ENCODE measurements at regions not wholly inside any gene's neighbourhood (a gene's known extent, or its start where the extent isn't known, plus 50 kb on each side); places are given as distances from the start of the nearest gene placed in this dataset.

GRCh38 chr4:180641495-180641894, 1601.7 kb upstream of the TENM3 start:
- Histone ChIP-seq H3K9me3 (ENCODE audit: low read depth, low read length, poor library complexity, severe bottlenecking) (no peaks in the 10 kb centered on the region), H3K36me3 (ENCODE audit: insufficient read depth, low read length, poor library complexity, severe bottlenecking) (no peaks in the 10 kb centered on the region), H3K27ac (ENCODE audit: low read depth, low read length, poor library complexity, severe bottlenecking) (no peak overlapping the region), H3K27me3 (replicated peaks; ENCODE audit: insufficient read depth, low read depth, low read length, poor library complexity) (no peaks in the 10 kb centered on the region), H3K4me1 (ENCODE audit: insufficient read depth, low read length, poor library complexity, severe bottlenecking) (peaks cover 16% of the 10 kb centered on the region), H3K4me3 (ENCODE audit: low read depth, low read length, poor library complexity, severe bottlenecking) (no peak overlapping the region)
- no TSS peak for BruUV-seq (replicated peaks)
- POLR2A ChIA-PET (ENCODE audit: low non-redundant PET), result interaction anchor here (0.7 kb wide), 1 partner anchor 1729 kb away, joined by 3 read pairs; no protein-coding TSS in a partner anchor
- peak; percentile 33 for DNase-seq (ENCODE audit: low spot score)
- intact Hi-C loops (cut with micrococcal nuclease; ENCODE audit: unreplicated experiment), result loop anchor here (2.0 kb wide), 1 partner anchor 193 kb away; no protein-coding TSS in a partner anchor
- CTCF ChIA-PET, result no interaction called here
- no peak for TF ChIP-seq EZH2 (IDR thresholded peaks at IDR 0.05; ENCODE audit: borderline replicate concordance, low read depth, low read length, poor library complexity, severe bottlenecking)
- TF ChIP-seq CTCF (conservative IDR thresholded peaks at IDR 0.05; ENCODE audit: low read depth, low read length), result peak; percentile 49; the same call in 1 of the 2 replicates

GRCh38 chr4:180642732-180643131, 1600.5 kb upstream of the TENM3 start:
- DNase-seq (ENCODE audit: low spot score), result no peak
- BruUV-seq (replicated peaks), result no TSS peak
- CTCF ChIA-PET, result no interaction called here
- intact Hi-C loops (cut with micrococcal nuclease; ENCODE audit: unreplicated experiment), result no loop called here
- H3K27ac ChIP-seq (ENCODE audit: low read depth, low read length, poor library complexity, severe bottlenecking), result no peak overlapping the region
- no peaks in the 10 kb centered on the region for H3K9me3 ChIP-seq (ENCODE audit: low read depth, low read length, poor library complexity, severe bottlenecking)
- TF ChIP-seq EZH2 (IDR thresholded peaks at IDR 0.05; ENCODE audit: borderline replicate concordance, low read depth, low read length, poor library complexity, severe bottlenecking) (no peak), CTCF (conservative IDR thresholded peaks at IDR 0.05; ENCODE audit: low read depth, low read length) (no peak)
- H3K36me3 ChIP-seq (ENCODE audit: insufficient read depth, low read length, poor library complexity, severe bottlenecking), result no peaks in the 10 kb centered on the region
- no peaks in the 10 kb centered on the region for H3K27me3 ChIP-seq (replicated peaks; ENCODE audit: insufficient read depth, low read depth, low read length, poor library complexity)
- no peak overlapping the region for H3K4me3 ChIP-seq (ENCODE audit: low read depth, low read length, poor library complexity, severe bottlenecking)
- H3K4me1 ChIP-seq (ENCODE audit: insufficient read depth, low read length, poor library complexity, severe bottlenecking), result peaks cover 4% of the 10 kb centered on the region
- POLR2A ChIA-PET (ENCODE audit: low non-redundant PET), result interaction anchor here (0.7 kb wide), 1 partner anchor 150 kb away, joined by 3 read pairs; no protein-coding TSS in a partner anchor

- no peak for DNase-seq (ENCODE audit: low spot score)
- ChIA-PET POLR2A (ENCODE audit: low non-redundant PET) (no interaction called here), CTCF (no interaction called here)
- TF ChIP-seq CTCF (conservative IDR thresholded peaks at IDR 0.05; ENCODE audit: low read depth, low read length) (no peak), EZH2 (IDR thresholded peaks at IDR 0.05; ENCODE audit: borderline replicate concordance, low read depth, low read length, poor library complexity, severe bottlenecking) (no peak)
- H3K36me3 ChIP-seq (ENCODE audit: insufficient read depth, low read length, poor library complexity, severe bottlenecking), result no peaks in the 10 kb centered on the region
- H3K27ac ChIP-seq (ENCODE audit: low read depth, low read length, poor library complexity, severe bottlenecking), result no peak overlapping the region
- intact Hi-C loops (cut with micrococcal nuclease; ENCODE audit: unreplicated experiment), result no loop called here
- H3K27me3 ChIP-seq (replicated peaks; ENCODE audit: insufficient read depth, low read depth, low read length, poor library complexity), result no peaks in the 10 kb centered on the region
- no TSS peak for BruUV-seq (replicated peaks)
- no peaks in the 10 kb centered on the region for H3K4me1 ChIP-seq (ENCODE audit: insufficient read depth, low read length, poor library complexity, severe bottlenecking)
- H3K9me3 ChIP-seq (ENCODE audit: low read depth, low read length, poor library complexity, severe bottlenecking), result no peaks in the 10 kb centered on the region
- no peak overlapping the region for H3K4me3 ChIP-seq (ENCODE audit: low read depth, low read length, poor library complexity, severe bottlenecking)
Observed at GRCh38 chr4:180650273-180650672, 1592.9 kb upstream of the TENM3 start.
